ENCODE measurements at regions not wholly inside any gene's neighbourhood (a gene's known extent, or its start where the extent isn't known, plus 50 kb on each side); places are given as distances from the start of the nearest gene placed in this dataset.

GRCh38 chr2:240295256-240296103 is 140.0 kb upstream of the GPC1 start:
- no peak for DNase-seq (ENCODE audit: low read depth)

GRCh38 chr2:240296104-240296406 is 139.4 kb upstream of the GPC1 start:
- no peak for DNase-seq (ENCODE audit: low read depth)

- no peak for DNase-seq (ENCODE audit: low read depth)
These were observed 138.8 kb upstream of the GPC1 start for GRCh38 chr2:240296476-240297255.

GRCh38 chr2:240297256-240298116 is 138.0 kb upstream of the GPC1 start:
- no peak for DNase-seq (ENCODE audit: low read depth)

- no peak for DNase-seq (ENCODE audit: low read depth)
These were observed 137.2 kb upstream of the GPC1 start for GRCh38 chr2:240298117-240298790.

- no peak for DNase-seq (ENCODE audit: low read depth)
These were observed 136.4 kb upstream of the GPC1 start for GRCh38 chr2:240298803-240299709.

- DNase-seq (ENCODE audit: low read depth) = no peak
These were observed 135.8 kb upstream of the GPC1 start for GRCh38 chr2:240299710-240300068.

GRCh38 chr2:240300261-240300821 is 135.1 kb upstream of the GPC1 start:
- peak; percentile 36 for DNase-seq (ENCODE audit: low read depth)

- DNase-seq (ENCODE audit: low read depth) = no peak
These were observed 134.6 kb upstream of the GPC1 start for GRCh38 chr2:240300840-240301239.

- no peak for DNase-seq (ENCODE audit: low read depth)
These were observed 134.1 kb upstream of the GPC1 start for GRCh38 chr2:240301256-240301795.

- no peak for DNase-seq (ENCODE audit: low read depth)
These were observed 133.4 kb upstream of the GPC1 start for GRCh38 chr2:240302041-240302440.

- DNase-seq (ENCODE audit: low read depth) = no peak
These were observed 132.4 kb upstream of the GPC1 start for GRCh38 chr2:240302933-240303595.

GRCh38 chr2:240303896-240304745 is 131.3 kb upstream of the GPC1 start:
- no peak for DNase-seq (ENCODE audit: low read depth)

GRCh38 chr2:240304746-240305161 is 130.7 kb upstream of the GPC1 start:
- DNase-seq (ENCODE audit: low read depth) = no peak

GRCh38 chr2:240305369-240305962 is 130.0 kb upstream of the GPC1 start:
- DNase-seq (ENCODE audit: low read depth) = no peak

GRCh38 chr2:240306185-240306584 is 129.3 kb upstream of the GPC1 start:
- no peak for DNase-seq (ENCODE audit: low read depth)

GRCh38 chr2:240308111-240308651 is 127.3 kb upstream of the GPC1 start:
- no peak for DNase-seq (ENCODE audit: low read depth)

All from myocyte (in vitro differentiated cells).